ENCODE measurements at regions not wholly inside any gene's neighbourhood (a gene's known extent, or its start where the extent isn't known, plus 50 kb on each side); places are given as distances from the start of the nearest gene placed in this dataset.
A peak's percentile ranks its signal among the peaks of the same experiment; 100 is the strongest.

GRCh38 chr5:71828291-71829040 lies 109.4 kb downstream of the CARTPT start:
- no peak for TF ChIP-seq CTCF (IDR thresholded peaks at IDR 0.05)

- TF ChIP-seq CTCF (IDR thresholded peaks at IDR 0.05) = no peak
Observed at GRCh38 chr5:71829206-71829605, 110.1 kb downstream of the CARTPT start.

GRCh38 chr5:71830681-71831539 lies 111.8 kb downstream of the CARTPT start:
- TF ChIP-seq CTCF (IDR thresholded peaks at IDR 0.05) = no peak

GRCh38 chr5:71832812-71833715 lies 114.0 kb downstream of the CARTPT start:
- TF ChIP-seq CTCF (IDR thresholded peaks at IDR 0.05) = no peak

GRCh38 chr5:71834601-71835000 lies 115.5 kb downstream of the CARTPT start:
- no peak for TF ChIP-seq CTCF (IDR thresholded peaks at IDR 0.05)

- TF ChIP-seq CTCF (IDR thresholded peaks at IDR 0.05) = peak; percentile 25; the same call in 1 of the 2 replicates
Observed at GRCh38 chr5:71836084-71836483, 117.0 kb downstream of the CARTPT start.

- no peak for TF ChIP-seq CTCF (IDR thresholded peaks at IDR 0.05)
Observed at GRCh38 chr5:71836559-71837112, 117.6 kb downstream of the CARTPT start.

Measured in LNCAP (cell line).